GM21381 (cell line): ENCODE measurements at regions not wholly inside any gene's neighbourhood (a gene's known extent, or its start where the extent isn't known, plus 50 kb on each side); places are given as distances from the start of the nearest gene placed in this dataset.
"Not testable (repeated sequence)": the region's sequence is repeated elsewhere in the genome, so short reads cannot be mapped to it uniquely, and the experiment has no call there.

Experiments used
- ATAC-seq: cut with Tn5 transposase; IDR thresholded peaks from one replicate; pipeline ENCODE4 v1.9.1; 2021; ENCODE audit warnings: mild to moderate bottlenecking, moderate library complexity; ENCODE audit not compliant: unreplicated experiment

GRCh38 chr12:94916663-94917062 is 86.8 kb downstream of the NDUFA12 start:
- ATAC-seq = no peak

DNA sequence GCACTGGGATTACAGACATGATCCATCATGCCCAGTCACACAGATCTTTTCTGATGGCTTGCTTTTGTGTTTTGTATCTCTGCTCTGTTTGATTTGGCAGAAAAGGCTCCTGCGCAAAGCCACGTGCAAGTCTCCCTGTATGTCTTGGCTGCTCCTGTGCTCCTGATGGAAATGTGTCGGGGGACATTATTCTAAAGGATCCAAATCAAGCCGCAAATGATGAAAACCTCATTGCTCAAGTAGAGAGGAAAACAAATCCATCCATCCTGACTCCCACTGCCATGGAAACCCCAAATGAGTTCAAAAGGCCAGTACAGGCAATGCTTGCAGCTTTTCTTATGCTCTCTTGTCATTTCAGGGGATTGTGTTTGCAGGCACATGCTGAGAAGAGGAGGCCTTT is 93.8 kb downstream of the NDUFA12 start:
- no peak for ATAC-seq

DNA sequence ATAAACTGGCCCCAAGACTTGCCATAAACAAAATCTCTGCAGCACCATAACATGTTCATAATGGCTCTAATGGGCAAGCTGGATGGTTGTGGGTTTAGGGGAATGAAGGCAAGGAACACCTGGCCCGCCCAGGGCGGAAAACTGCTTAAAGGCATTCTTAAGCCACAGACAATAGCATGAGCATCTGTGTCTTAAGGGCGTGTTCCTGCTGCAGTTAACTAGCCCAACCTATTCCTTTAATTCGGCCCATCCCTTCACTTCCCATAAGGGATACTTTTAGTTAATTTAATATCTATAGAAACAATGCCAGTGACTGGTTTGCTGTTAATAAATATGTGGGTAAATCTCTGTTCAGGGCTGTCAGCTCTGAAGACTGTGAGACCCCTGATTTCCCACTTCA is 97.7 kb downstream of the NDUFA12 start:
- not testable (repeated sequence) for ATAC-seq

- ATAC-seq = no peak
These were observed 103.0 kb downstream of the NDUFA12 start for GRCh38 chr12:94900496-94900895.

- ATAC-seq = no peak
These were observed 105.1 kb downstream of the NDUFA12 start for GRCh38 chr12:94898388-94898787.

DNA sequence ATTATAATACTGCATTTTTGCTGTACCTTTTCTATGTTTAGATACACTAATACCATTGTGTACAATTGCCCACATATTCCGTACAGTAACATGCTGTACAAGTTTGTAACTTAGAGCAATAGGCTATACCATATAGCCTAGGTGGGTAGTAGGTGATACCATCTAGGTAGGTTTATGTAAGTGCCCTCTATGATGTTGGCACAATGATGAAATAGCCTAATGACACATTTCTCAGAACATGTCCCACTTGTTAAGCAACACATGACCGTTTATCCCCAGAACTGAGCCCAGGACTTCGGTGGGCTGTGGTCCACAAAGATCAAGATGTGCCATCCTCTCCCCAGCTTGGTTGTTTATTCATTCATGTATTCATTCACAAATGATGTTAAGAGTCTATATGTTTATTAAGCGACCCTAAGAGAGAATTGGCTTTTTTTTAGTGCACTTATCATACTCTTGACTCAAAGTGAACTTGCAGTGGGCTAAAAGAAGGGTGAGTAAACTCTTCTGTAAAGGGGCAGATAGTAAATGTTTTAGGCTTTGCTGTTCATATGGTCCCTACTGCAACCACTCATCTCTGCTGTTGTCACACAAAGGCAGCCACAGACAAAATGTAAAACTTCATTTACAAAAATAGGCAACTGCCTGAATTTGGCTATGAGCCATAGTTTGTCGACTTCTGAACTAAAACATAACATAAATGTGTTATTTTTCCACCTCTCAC is 110.8 kb downstream of the NDUFA12 start:
- no peak for ATAC-seq

DNA sequence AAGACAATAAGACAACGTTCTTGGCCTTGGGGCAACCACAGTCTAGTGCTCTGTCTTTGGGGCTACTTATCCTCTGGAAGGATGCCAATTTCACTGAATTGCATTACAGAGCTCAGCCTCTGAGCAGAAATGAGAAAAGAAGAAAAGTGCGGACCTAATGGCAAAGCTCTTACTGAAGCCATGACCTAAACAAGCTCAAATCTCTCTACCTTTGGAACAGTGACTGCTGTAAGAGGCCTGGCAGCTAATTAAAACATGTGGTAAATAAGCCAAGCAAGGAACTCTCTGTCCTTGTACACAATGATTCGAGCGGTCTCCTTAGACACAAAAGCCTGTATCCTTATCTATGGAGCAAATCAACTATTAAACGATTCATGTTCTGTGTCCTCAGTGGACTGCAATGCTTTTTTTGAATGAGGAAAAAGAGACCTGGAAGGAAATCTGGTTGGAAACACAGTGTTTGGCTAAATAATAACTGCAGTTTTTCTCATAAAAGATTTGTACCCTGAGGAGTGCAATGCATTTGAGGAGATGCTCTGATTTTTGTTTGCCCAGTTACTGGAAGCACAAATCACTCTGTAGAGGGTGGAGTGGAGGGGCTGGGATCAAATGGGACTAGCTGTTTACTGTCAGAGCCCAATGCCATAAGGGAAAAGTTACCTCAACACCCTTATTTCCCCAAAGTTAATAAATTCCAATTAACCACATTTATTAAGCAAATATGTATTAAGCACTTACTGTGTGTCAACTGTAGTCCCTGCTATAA is 113.9 kb downstream of the NDUFA12 start:
- no peak for ATAC-seq

- no peak for ATAC-seq
These were observed 124.0 kb downstream of the NDUFA12 start for GRCh38 chr12:94879542-94879941.

DNA sequence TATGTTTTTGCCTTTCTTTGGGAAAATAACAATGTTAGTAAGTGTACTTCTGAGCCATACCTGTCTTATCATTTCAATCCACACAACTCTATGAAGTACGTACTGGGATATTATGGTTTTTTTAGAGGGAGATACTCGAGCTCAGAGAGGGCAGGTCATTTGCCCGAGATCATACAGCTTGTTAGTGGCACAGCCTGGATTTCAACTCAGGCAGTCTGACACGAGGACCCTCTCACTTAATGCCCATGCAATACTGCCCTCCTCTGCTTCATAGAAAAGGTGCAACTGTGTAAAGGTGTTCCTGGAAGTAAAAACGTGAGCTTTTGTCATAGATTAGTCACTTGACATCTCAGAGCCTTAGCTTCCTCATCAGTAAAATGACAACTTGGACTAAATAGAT is 128.0 kb downstream of the NDUFA12 start:
- peak; percentile 51 for ATAC-seq

DNA sequence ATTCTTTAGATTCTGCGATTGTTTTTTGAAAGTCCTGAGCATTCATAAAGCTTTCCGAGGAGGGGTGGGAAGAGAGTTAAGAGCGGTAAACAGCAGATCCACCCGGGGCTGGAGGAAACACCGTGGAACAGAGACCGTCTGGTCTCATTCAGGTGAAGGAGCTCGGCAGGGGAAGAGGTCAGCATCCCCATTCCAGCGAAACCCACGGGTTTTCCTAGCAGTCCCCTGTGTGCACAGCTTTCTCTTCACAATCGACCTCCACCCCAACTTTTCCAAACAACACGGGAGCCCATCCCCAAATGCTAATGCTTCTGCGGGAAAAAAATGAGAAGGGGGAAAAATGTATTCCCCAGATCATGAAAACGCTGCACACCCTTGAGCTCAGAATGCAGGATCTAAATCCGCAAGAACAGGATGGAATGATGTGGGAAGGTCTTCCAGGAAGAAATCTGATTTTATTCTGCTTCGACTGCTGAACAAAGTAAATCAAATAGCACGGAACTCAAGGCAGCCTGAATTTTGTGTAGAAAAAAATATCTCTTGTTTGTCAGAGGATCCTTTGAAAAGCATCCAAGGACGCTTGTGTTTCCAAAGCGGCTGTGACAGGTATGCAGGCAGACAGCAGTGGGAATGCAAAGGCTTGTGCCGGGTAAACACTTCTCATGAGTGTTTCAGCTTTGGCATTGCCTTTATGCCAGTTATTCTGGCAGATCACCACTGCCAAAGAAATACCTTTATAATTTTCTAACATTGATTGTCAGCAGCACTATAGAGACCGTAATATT is 128.8 kb downstream of the NDUFA12 start:
- no peak for ATAC-seq

DNA sequence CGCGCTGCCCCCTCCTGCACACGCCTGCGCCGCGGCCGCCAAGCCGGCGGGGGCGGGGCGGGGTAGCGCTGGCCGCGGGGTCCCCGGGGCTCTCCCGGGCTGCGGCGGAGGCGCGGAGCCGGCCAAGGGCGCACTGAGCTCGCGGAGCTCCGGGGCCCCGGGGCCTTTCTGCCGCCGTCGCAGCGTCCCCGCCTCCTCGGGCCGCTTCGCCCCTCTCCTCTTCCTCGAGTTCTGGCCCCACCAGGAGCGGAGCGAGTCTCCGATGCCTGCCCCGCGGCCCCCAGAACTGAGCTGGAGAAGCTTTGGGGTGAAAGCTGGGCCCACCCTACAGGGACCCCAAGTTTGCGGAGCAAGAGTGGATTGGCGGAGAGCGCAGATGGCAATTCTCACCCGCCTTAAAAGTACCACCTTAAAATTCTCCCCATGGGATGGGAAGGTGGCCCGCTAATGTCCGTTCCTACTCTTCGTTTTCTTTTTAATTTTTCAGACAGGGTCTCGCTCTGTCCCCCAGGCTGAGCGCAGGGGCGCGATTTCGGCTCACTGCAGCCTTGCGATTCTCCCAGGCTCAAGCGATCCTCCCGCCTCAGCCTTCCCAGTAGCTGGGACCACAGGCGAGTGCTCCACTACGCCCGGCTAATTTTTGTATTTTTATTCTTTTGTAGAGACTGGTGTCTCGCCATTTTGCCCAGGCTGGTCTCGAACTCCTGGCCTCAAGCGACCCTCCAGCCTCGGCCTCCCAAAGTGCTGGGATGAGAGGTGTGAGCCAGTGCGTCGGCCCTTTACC is 129.6 kb downstream of the NDUFA12 start:
- no peak for ATAC-seq

DNA sequence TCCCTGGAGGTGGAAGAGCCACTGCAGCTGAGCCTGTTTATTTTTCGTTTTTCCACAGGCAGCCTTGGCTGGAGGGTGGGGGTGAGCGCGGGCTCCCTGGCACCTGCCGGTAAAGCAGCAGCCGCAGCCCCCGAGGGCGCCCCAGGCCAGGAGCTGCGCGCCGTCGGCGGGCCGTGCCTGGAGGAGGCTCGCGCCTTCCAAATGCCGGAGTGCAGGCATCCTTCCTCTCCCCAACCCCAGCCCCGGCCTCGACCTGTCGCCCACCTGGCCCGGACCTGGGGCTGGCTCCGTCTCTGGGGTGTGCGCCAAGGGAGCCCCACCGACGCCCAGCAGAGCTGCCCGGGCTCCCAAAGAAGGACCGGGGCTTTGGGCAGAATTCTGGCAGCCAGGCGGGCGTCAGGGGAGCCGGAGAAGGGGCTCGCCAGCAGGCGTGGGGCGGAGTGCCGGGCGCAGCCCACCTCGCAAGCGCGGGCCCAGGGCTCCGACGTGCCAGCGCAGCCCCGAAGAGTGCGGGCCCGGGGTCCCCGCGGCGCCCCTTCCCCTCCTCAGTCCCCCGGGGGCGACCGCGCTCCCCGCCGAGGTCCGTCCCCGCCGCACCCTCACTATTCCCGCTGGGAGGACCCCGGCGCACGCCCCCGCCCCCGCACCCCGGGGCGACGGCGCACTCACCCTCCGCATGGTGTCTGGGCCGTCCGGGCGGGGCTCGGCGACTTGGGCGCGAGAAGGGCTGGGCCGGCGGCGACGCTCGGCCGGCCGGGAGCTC is 130.3 kb downstream of the NDUFA12 start:
- ATAC-seq = peak; percentile 68

GRCh38 chr12:94872671-94872970 is 130.9 kb downstream of the NDUFA12 start:
- ATAC-seq = no peak

DNA sequence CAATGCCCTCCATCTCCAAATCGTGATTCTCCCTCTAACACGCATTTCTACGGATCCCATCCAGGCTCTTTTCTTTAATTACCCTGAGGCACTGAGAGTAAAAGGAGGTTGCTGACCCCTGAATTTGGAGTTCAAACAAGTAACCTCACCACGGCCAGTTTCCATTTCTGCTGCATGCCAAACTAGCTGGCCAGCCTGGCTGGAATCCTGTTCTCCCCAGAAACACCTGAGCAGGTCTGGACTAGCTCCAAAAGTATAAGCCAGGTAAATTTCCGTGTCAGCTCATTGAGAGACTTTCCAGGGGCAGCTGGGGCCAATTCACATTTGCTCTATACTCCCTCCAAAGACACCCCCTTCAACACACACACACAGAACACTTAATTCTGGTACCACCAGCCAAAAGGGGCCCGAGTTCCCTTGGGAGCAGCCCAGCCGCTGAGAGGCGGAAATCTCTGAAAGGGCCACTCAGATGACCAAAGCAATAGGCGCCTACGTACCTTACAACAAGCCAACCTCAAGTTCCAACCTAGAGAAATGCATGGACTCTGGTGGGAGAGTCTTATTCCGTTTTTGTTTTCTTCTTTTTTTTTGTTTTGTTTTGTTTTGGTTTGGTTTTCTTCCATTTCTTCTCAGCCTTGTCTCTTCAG is 131.4 kb downstream of the NDUFA12 start:
- no peak for ATAC-seq

- ATAC-seq = no peak
These were observed 133.0 kb downstream of the NDUFA12 start for GRCh38 chr12:94870511-94870910.

GRCh38 chr12:94868161-94868560 is 135.3 kb downstream of the NDUFA12 start:
- no peak for ATAC-seq

- no peak for ATAC-seq
These were observed 136.2 kb downstream of the NDUFA12 start for GRCh38 chr12:94867066-94867855.

- no peak for ATAC-seq
These were observed 138.5 kb downstream of the NDUFA12 start for GRCh38 chr12:94864987-94865386.
